ENCODE measurements at regions not wholly inside any gene's neighbourhood (a gene's known extent, or its start where the extent isn't known, plus 50 kb on each side); places are given as distances from the start of the nearest gene placed in this dataset.

- TF ChIP-seq MAX (IDR thresholded peaks at IDR 0.05; ENCODE audit: low read depth, low read length) = no peak
- no peak for TF ChIP-seq CTCF (IDR thresholded peaks at IDR 0.05; ENCODE audit: low read depth, low read length)
- no peak for TF ChIP-seq POLR2A (IDR thresholded peaks at IDR 0.05; ENCODE audit: extremely low read depth, insufficient read length)
- no peak for TF ChIP-seq MYC (IDR thresholded peaks at IDR 0.05; ENCODE audit: low read depth, low read length)
Observed at GRCh38 chr1:30363031-30363430, 360.4 kb downstream of the MATN1 start.

Measured in NB4 (cell line).